UCSD-AML1 (cell line): ENCODE measurements at regions not wholly inside any gene's neighbourhood (a gene's known extent, or its start where the extent isn't known, plus 50 kb on each side); places are given as distances from the start of the nearest gene placed in this dataset.

Experiments used
- DNase-seq: peaks from one replicate; lab custom pipeline; 2025; ENCODE audit not compliant: unreplicated experiment; lab: John Stamatoyannopoulos, UW

DNA sequence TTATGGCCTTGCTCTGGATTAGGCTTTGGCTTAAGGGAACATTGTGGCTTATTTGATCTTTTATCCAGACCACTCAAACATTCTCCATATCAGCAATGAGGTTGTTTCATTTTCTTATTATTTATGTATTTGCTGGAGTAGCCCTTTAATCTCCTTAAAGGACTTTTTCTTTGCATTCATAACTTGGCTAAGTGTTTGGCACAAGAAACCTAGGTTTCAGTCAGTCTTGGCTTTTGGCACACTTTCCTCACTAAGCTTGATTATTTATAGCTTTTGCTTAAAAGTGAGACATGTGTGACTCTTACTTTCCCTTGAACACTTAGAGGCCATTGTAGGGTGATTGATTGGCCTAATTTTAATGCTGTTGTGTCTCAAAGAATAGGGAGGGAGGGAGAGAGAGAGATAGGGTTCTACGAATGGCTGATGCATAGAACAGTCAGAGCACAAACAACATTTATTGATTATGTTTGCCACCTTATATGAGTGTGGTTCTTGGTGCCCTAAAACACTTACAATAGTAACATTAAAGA, 2265.3 kb upstream of the C9orf72 start:
- no peak for DNase-seq

DNA sequence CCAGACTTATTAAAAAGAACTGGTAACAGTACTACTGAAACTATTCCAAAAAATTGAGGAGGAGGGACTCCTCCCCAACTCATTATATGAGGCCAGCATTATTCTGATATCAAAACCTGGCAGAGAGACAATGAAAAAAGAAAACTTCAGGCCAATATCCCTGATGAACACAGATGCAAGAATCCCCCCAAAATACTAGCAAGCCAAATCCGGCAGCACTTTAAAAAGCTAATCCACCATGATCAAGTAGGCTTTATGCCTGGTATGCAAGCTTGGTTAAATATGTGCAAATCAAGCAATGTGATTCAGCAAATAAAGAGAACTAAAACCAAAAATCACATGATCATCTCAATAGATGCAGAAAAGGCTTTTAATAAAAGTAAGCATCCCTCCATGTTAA, 2271.0 kb upstream of the C9orf72 start:
- DNase-seq = no peak

DNA sequence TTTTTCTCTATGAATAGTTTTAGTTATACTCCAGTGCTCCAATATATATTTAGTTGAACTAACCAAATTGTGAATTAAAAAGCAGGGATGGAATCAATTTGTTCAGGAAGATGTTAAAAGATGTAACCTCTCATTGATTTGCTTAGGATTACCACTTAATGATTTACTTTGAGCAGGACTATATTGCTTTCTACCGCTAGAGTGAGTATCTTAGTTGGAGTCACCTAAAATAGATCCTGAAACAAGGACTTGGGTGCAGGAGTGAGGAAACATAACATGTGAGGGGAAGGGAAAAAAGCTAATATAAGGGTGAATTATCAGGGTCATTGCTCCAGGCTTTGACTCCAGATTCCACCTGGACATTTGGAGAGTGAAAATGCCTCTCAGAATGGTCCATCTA, 2277.4 kb upstream of the C9orf72 start:
- no peak for DNase-seq

DNA sequence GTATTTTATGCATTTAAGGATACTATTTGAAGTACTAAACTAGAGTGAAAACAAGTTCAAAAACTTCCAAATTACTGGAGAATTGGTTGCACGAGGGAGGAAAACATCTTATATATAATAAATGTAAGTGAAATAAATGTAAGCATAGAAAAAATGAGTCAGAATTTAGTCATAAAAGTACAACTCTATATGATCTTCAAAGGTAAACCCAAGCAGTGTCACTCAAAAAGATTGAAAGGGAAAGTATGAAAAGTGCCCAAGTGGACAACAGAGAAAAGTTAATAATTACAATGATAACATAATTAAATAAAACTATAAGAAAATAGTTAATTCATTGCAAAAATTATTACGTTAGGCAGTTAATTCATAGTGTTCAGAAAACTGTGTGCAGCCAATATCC, 2288.5 kb upstream of the C9orf72 start:
- DNase-seq = no peak

DNA sequence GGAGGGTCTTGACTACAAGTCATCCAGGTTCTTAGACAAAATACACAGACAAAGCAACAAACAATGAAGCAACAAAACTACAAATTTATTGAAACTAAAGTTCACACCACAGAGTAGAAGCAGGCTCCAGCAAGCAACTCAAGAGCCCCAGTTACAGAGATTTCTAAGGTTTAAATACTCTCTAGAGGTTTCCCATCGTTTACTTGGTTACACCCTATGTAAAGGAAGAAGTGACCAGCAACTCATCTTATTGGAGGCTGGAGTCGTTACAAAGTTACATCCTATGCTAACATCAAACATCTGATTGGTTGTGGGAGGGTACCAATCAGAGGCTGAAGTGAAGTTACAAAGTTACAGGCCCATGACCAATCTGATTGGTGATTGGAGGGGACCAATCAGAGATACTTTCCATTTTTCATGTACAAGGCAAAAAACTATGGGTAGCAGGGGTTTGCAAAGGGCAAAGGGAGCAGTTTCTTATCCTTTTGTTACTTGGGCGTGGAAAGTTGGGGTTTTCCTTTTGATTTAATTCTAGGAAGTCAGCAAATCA, 2292.6 kb upstream of the C9orf72 start:
- DNase-seq = no peak

DNA sequence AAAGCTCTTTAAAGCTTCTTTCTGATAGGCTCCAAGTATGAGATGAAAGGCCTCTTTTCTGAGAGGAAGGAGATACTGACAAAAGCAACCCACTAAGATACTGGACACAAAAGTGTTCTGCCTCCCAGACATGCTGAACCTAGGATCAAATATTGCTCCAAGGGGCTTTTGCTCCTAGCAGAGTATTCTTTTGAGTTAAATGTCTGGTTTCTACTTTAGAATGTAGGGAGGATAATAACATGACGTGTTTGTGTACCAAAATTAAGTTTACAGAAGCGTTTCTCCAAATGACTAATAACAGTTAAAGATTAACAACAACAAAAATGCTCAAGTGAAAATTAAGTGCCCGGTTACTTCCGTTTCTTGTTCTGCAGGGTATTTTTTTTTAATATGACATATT, 2293.3 kb upstream of the C9orf72 start:
- no peak for DNase-seq

DNA sequence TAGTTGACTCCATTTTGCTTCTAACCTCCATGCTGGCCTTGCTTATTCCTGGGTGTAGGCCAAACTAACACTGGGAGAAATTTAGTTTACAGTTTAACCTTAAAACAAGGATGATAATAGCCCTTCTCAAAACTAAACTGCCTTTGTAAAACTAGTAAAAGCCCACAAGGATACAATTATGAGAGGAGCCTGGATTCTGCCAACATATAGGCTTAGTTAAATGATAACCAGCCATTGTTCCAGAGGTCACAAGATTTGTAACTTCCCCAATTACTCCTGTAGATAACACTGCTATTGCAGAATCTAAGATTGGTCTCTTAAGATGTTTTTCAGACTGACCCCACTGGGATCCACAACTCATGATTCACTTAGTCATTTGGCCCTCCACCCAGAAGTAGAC, 2300.3 kb upstream of the C9orf72 start:
- no peak for DNase-seq

DNA sequence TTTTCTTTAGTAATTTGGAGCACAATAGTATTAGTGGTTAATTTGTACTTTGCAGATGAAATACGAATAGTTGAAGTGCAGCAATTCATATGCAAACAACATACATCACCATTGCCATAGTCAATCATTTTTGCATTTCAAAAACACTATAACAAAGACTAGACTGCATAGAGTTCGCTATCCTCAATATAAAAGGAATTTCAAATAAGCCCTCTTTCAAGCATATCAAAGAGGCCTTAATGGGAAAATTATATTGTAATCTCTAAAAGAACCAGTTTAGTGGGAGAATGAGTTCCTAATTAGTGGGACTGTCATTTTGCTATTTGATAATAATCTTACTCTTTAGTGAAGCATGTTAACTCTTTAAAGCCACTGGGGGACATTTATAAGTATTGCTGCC, 2302.3 kb upstream of the C9orf72 start:
- no peak for DNase-seq

DNA sequence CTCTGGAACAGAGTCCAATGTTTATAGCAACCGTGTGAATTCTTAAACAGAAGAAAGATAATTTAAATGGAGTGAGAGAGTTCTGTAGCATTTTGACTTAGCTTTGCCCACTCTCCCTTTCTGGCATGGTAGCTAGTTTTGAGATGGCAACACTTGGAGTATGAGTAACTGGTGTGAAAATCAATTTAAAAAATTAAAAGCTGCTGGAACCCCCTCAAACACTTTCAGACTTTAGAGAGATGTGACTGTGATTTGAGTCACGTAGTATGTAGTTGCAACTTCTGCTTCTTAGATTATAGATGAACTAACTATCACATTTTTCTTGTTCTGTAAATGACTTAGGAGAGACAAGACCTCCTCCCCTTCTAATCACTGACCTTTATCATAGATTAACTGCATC, 2309.5 kb upstream of the C9orf72 start:
- DNase-seq = no peak

DNA sequence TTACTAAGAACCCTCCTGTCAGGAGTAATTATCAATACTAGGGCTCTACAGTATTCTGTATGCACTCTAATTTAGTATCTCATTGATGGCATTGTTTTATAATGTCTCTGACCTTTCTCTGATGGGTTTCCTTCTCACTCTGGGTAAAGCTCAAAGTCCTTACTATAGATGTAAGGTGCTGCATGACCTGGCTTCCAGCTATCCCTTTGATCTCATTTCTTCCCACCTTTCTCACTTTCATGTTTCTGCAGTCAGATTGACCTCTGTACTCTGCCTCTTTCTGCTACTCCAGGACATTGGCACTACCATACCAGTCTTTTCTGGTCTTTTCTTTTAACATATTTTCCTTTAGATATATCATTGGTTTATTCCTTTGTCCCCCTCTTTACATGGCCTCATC, 2332.8 kb upstream of the C9orf72 start:
- no peak for DNase-seq

DNA sequence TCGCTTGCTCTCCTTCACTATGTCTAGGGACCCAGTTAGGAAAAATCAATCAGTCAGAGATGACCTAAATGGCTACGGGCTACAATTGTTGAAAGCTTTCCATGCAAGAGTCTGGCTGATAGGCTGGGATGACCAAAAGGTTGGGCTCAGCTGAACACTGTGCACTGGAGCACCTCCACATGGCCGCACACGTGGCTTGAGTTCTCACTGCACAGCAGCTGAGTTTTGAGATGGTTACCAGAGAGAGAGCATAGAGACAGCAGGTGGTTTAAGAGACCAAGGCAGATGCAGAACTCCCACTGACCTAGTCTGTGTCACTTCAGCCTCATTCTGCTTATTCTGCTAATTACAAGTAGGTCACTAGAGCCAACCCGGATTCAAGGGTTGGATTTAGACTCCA, 2354.8 kb upstream of the C9orf72 start:
- no peak for DNase-seq

DNA sequence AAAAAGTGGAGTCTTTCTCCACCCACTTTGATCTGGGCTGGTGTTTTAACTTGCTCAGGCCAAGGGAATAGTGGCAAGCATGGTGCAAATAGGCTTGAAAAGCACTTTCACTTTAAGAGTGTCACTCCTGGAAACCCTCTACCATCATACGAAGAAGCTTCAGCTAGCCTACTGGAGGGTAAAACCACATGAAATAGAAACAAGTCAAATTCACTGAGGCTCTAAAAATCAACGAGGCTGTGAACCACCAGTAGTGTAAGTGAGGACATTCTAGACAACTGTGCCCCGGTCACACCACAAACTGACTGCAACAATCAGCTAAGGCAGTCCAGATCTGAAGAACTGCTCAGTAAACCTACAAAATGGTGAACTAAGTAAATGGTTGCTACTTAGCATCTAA, 2366.3 kb upstream of the C9orf72 start:
- no peak for DNase-seq

DNA sequence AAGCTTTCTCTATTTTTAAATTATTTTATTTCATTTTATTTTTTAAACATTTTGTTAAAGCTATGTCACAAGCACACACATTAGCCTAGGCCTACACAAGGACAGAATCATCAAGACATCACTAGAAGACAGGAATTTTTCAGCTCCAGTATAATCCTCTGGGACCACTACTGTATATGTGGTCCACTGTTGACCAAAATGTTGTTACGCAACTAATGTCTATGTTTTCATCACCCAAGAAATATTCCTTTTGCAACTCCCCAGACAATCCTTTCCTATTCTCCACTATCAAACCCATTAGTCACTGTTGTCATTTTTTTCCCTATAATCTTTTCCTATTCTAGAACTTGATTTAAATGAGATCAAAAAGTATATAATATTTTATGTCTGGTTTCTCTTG, 2371.7 kb upstream of the C9orf72 start:
- DNase-seq = no peak

DNA sequence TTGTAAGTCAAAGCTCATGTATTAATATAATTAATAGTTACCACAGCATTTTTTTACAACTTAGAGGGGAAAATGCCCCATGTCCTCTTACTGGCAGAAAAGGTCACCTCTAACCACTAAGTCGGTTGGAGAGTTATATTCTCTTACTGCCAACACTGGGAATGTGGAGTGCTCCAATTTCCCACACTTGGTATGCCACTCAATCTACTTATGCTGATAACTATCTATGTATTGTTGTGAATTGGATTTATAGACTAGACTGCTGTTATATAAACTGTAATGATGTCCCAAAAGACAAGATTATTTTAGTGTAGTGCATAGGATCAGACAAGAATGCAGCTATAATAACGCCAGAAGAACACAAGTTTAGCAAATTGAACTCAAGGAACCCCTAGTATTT, 2385.2 kb upstream of the C9orf72 start:
- no peak for DNase-seq

DNA sequence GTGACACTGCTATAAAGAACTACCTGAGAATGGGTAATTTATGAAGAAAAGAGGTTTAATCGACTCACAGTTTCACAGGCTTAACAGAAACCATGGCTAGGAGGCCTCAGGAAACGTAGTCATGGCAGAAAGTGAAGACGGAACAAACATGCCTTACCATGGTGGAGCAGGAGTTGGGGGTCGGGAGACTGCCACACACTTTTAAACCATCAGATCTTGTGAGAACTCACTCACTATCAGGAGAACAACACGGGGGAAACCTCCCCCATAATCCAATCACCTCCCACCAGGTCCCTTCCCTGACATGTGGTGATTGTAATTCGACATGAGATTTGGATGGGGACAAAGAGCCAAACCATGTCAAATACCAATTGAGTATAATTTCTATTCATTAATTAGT, 2392.6 kb upstream of the C9orf72 start:
- DNase-seq = no peak

DNA sequence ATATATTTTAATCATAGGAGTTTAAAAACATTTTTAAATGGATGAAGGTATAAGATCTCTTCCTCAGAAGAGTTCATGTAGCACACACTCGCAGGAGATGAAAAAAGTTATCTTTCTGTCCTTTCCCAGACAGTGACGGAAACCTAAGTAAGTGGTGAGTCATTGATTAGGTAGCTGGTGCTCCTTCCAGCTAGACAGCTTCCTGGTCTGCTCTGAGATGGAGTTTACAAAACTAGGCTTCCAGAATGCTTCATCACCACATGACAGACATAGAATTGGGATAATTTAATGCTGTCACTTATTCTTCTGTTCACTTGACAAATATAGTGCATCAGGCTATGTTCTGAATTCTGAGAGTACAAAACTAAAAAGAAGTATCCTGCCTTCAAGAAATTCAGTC, 2393.0 kb upstream of the C9orf72 start:
- no peak for DNase-seq

DNA sequence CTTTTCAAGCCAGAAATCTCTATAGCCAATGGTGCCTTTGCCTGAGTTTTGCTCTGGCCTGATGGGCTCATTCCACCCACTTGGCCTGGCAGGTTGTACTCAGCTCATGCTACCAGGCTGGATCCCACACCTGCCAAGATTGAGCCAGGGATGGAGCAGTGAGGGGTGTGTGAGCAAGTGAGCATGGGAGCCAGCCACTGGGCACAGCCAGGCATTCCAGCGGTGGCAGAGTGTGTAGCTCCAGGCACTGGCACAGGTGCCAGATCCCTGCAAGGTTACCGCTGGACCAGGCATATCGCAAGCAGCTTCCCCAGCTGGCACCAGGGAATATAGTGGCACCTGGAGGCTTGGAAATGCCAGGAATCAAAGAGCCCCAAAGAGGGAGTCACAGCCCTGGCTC, 2395.6 kb upstream of the C9orf72 start:
- DNase-seq = no peak

DNA sequence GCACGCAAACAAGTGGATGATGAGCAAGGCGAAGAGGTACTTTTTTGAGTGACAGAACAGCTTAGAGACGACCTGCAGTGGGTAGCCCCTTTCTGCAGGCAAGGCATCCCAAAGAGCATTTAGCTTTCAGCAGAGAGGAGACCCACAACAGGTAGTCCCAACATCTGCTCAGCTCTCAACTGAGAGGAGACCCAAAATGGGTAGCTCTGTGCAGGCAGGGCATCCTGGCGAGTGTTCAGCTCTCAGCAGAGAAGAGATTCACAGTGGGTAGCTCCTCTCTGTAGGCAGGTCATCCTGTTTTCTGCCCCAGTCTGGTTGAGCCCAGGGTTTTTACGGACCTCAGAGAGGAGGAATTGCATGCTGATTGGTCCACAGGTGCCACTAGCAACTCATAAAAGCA, 2396.1 kb upstream of the C9orf72 start:
- DNase-seq = peak; percentile 6

DNA sequence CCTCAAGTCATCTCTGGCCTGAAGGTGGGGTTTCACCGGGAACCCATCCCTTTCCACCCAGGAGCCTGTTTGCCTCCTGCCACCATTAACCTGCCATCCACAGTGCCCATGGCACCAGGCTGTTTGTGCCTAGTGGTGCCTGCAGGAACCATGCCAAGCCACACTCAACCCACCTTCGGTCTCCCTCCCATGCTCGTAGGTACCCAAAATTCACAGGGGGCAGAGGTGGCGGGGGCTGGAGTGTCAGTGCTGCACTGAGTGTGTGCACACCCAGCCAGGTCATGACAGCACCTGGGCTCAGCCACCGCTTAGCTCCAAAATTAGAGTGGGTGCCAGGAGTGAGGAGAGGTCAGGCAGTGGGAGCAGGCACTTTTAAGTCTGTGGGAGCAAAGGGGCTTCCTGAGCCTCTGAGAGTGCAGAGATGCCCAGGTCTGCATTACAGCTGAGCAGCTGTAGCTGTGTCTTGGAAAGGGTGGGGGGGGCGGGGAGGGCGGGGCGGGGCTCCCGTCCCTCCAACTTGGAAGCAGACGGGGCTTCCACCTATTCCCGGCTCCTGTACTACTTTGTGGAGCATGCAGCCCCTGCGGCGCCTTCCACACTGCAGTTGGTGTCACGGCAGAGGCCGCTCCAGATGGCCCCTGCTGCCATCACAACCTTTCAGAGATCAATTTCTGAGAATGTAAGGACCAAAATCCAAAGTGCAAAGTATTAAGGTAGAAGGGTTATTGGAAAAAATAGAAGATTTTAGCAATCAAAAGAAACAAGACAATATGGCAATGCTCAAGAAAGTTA, 2396.8 kb upstream of the C9orf72 start:
- DNase-seq = no peak

DNA sequence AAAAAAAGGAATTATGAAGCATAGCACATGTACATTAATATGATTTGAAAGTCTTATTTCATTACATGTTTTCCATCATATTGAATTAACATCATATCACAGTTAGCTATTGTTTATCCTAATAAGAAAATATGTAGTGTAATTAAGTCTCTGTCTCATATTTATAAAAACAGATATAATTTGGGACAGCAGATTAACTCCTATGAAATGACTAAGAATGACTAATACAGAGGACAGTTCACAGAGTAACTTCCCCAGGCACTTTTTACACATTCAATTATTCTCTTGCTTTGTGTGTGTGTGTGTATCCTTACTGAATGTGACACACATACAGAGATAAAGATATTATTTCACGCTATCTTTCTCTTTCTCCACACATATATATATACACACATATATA, 2400.9 kb upstream of the C9orf72 start:
- DNase-seq = no peak

DNA sequence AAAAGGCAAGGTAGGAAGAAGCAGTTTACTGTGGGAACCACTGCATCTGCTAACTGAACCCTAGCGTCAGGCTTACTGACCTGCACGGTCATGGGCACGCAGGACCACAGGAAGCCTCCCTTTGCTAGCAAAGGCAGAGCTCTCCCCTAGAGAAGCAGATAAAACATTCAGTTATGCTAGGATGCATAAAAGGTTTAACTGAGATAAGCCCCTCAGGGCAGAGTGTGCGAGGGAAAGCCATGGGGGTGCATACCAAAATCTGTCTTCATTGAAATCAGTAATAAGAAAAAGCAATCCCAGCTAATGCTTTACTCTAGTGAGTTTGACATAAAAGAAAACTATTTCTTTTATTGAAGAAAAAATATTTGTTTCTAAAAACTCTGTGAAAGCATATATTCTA, 2403.7 kb upstream of the C9orf72 start:
- DNase-seq = no peak

DNA sequence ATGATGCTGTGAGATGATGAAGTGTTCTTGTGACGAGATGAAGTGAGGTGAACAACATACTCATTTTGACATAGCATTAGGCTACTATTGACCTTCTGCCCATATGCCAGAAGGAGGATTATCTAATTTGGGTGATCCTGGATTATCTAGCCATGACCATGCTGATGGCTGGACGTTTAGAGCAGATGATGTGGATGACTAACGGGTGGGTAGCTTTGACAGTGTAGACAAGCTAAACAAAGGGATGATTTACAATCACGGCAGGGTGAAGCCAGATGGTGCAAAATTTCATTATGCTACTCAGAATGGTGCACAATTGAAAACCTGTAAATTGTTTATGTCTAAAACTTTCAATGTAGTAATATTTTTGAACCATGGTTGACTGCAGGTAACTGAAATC, 2403.4 kb upstream of the ACO1 start:
- DNase-seq = no peak

DNA sequence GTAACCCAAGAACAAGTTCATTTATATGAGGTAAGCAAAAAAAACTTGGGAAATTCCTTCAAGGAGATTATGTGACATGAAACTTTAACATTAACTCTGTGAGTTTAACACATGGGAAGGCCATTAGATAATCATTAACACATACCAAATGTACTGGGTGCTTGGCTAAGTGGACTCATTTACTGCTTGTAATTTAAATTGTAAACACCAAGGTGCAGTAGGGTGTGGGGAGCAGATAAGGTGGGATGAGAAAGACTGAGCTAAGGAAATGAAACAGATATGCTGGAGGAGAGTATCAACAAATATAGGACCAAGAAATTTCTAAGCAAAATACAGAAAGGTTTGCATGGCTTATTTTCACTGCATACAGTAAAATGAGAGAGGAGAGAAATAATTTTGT, 2384.8 kb upstream of the ACO1 start:
- DNase-seq = no peak
